Mesenchymal stem cell (in vitro differentiated cells and primary cell): ENCODE measurements at regions not wholly inside any gene's neighbourhood (a gene's known extent, or its start where the extent isn't known, plus 50 kb on each side); places are given as distances from the start of the nearest gene placed in this dataset.

Experiments used
- DNase-seq: peaks from one replicate; pipeline ENCODE4 v3.0.0-alpha.2; 2013
- H2AFZ ChIP-seq: one replicate; pipeline ENCODE4 v1.6.1; 2013; ENCODE audit warnings: low read depth, mild to moderate bottlenecking, control low read depth, inconsistent platforms, low read length, moderate library complexity
- H2AK5ac ChIP-seq: 2 replicates; pipeline ENCODE4 v1.6.1; 2013; ENCODE audit warnings: low read length, moderate library complexity, mild to moderate bottlenecking, inconsistent platforms; ENCODE audit not compliant: severe bottlenecking
- H2BK120ac ChIP-seq: one replicate; pipeline ENCODE4 v1.6.1; 2013; ENCODE audit warnings: low read depth, mild to moderate bottlenecking, inconsistent platforms, low read length, moderate library complexity
- H2BK12ac ChIP-seq, 2 experiments: one replicate each; pipeline ENCODE4 v1.6.1; 2013; ENCODE audit warnings: inconsistent platforms in 2 of 2, low read length in 2 of 2, mild to moderate bottlenecking in 2 of 2, moderate library complexity in 2 of 2, control low read depth in 1 of 2
- H2BK15ac ChIP-seq: one replicate; pipeline ENCODE4 v1.6.1; 2013; ENCODE audit warnings: mild to moderate bottlenecking, low read depth, inconsistent platforms; ENCODE audit not compliant: poor library complexity, severe bottlenecking
- H2BK5ac ChIP-seq: 2 replicates; pipeline ENCODE4 v1.6.1; 2013; ENCODE audit warnings: low read depth, mild to moderate bottlenecking, low read length, control low read depth, inconsistent platforms; ENCODE audit not compliant: poor library complexity, severe bottlenecking
- H3K14ac ChIP-seq, 2 experiments: one replicate each; pipeline ENCODE4 v1.6.1; 2013; ENCODE audit warnings: inconsistent platforms in 2 of 2, low read length in 2 of 2, control low read depth in 1 of 2, mild to moderate bottlenecking in 1 of 2, moderate library complexity in 1 of 2
- H3K18ac ChIP-seq, 2 experiments: one replicate each; pipeline ENCODE4 v1.6.1; 2013; ENCODE audit warnings: inconsistent platforms in 2 of 2, low read length in 2 of 2, control low read depth in 1 of 2, low read depth in 1 of 2, mild to moderate bottlenecking in 1 of 2
- H3K23ac ChIP-seq, 2 experiments: one replicate each; pipeline ENCODE4 v1.6.1; 2013; ENCODE audit warnings: inconsistent platforms in 2 of 2, low read length in 2 of 2, mild to moderate bottlenecking in 2 of 2, moderate library complexity in 2 of 2, control low read depth in 1 of 2
- H3K27ac ChIP-seq: 2 replicates; pipeline ENCODE4 v1.5.1; 2013; ENCODE audit warnings: mild to moderate bottlenecking, moderate library complexity, low read length, control low read depth, inconsistent platforms; ENCODE audit not compliant: poor library complexity, severe bottlenecking
- H3K27me3 ChIP-seq, 2 experiments: 2 replicates each; pipeline versions ENCODE4 v1.6.1 to v1.7.0; 2013; ENCODE audit warnings: low read length in 2 of 2, mild to moderate bottlenecking in 2 of 2, moderate library complexity in 2 of 2, control low read depth in 1 of 2, inconsistent platforms in 1 of 2; ENCODE audit not compliant: control insufficient read depth in 1 of 2, insufficient read depth in 1 of 2
- H3K36me3 ChIP-seq, 2 experiments: 2 replicates each; pipeline versions ENCODE4 v1.6.1 to v1.7.0; 2013; ENCODE audit warnings: low read length in 2 of 2, control low read depth in 1 of 2, inconsistent platforms in 1 of 2, low read depth in 1 of 2, mild to moderate bottlenecking in 1 of 2; ENCODE audit not compliant: insufficient read depth in 2 of 2, control insufficient read depth in 1 of 2
- H3K4ac ChIP-seq, 2 experiments: one replicate each; pipeline ENCODE4 v1.6.1; 2013; ENCODE audit warnings: inconsistent platforms in 2 of 2, low read length in 2 of 2, mild to moderate bottlenecking in 2 of 2, moderate library complexity in 2 of 2, control low read depth in 1 of 2, low read depth in 1 of 2
- H3K4me1 ChIP-seq: 2 replicates; pipeline ENCODE4 v1.6.1; 2013; ENCODE audit warnings: low read depth, low read length, control low read depth; ENCODE audit not compliant: control insufficient read depth, insufficient read depth
- H3K4me2 ChIP-seq: 2 replicates; pipeline ENCODE4 v1.6.1; 2013; ENCODE audit warnings: low read length, mild to moderate bottlenecking, inconsistent platforms; ENCODE audit not compliant: poor library complexity, severe bottlenecking
- H3K4me3 ChIP-seq, 2 experiments: 2 replicates each; pipeline versions ENCODE4 v1.5.1 to v1.7.0; 2013; ENCODE audit warnings: low read length in 2 of 2, mild to moderate bottlenecking in 2 of 2, control low read depth in 1 of 2, low read depth in 1 of 2; ENCODE audit not compliant: insufficient read depth in 1 of 2
- H3K79me1 ChIP-seq: replicated peaks from 2 replicates; pipeline ENCODE4 v1.6.1; 2013; ENCODE audit warnings: mild to moderate bottlenecking, control low read depth, low read length, inconsistent platforms; ENCODE audit not compliant: poor library complexity, severe bottlenecking
- H3K9ac ChIP-seq: 2 replicates; pipeline ENCODE4 v1.7.0; 2013; ENCODE audit warnings: mild to moderate bottlenecking, low read length, moderate library complexity
- H3K9me3 ChIP-seq: 2 replicates; pipeline ENCODE4 v1.7.0; 2013; ENCODE audit warnings: mild to moderate bottlenecking, low read length; ENCODE audit not compliant: control insufficient read depth
- H4K8ac ChIP-seq: one replicate; pipeline ENCODE4 v1.6.1; 2013; ENCODE audit warnings: inconsistent platforms, mild to moderate bottlenecking, low read length, moderate library complexity
- H4K91ac ChIP-seq: one replicate; pipeline ENCODE4 v1.6.1; 2013; ENCODE audit warnings: mild to moderate bottlenecking, low read length, inconsistent platforms
- WGBS: methylation state at CpG from one replicate; pipeline ENCODE4 v1.1.7; 2013; ENCODE audit warnings: mixed read lengths; 5-methylcytosine and 5-hydroxymethylcytosine counted together

GRCh38 chr2:129205766-129206165 lies 773.7 kb upstream of the RAB6C start:
- no peak overlapping the region for H3K4me3 ChIP-seq
- no peaks in the 10 kb centered on the region for H3K36me3 ChIP-seq
- no peak overlapping the region for H2BK12ac ChIP-seq
- H2BK120ac ChIP-seq: no peak overlapping the region
- no peak overlapping the region for H3K4me2 ChIP-seq
- H3K27me3 ChIP-seq: peaks cover 0 to 5% of the 10 kb centered on the region in 2 experiments
- no peak overlapping the region for H2BK15ac ChIP-seq
- no peak overlapping the region for H4K91ac ChIP-seq
- no peaks in the 10 kb centered on the region for H3K79me1 ChIP-seq
- no peak for DNase-seq
- H2BK5ac ChIP-seq: no peak overlapping the region
- H3K9ac ChIP-seq: no peak overlapping the region
- H3K14ac ChIP-seq: no peak overlapping the region
- H3K9me3 ChIP-seq: no peaks in the 10 kb centered on the region
- no peak overlapping the region for H3K18ac ChIP-seq
- no peak overlapping the region for H2AFZ ChIP-seq
- 93% methylated on average over 4 of the region's 5 CpGs for WGBS
- no peak overlapping the region for H4K8ac ChIP-seq
- no peak overlapping the region for H3K4ac ChIP-seq
- no peak overlapping the region for H3K27ac ChIP-seq
- H2AK5ac ChIP-seq: no peak overlapping the region
- H3K4me1 ChIP-seq: no peaks in the 10 kb centered on the region
- no peak overlapping the region for H3K23ac ChIP-seq

GRCh38 chr2:129212299-129212958 lies 767.0 kb upstream of the RAB6C start:
- Histone ChIP-seq H3K4me1 (no peaks in the 10 kb centered on the region), H3K27ac (no peak overlapping the region), H3K9ac (no peak overlapping the region), H3K23ac (no peak overlapping the region), H3K4me3 (no peak overlapping the region), H2BK120ac (no peak overlapping the region), H3K4ac (no peak overlapping the region), H3K27me3 (peaks cover 0 to 16% of the 10 kb centered on the region in 2 experiments), H2BK5ac (no peak overlapping the region), H2BK12ac (no peak overlapping the region), H3K36me3 (no peaks in the 10 kb centered on the region), H3K18ac (no peak overlapping the region), H3K4me2 (no peak overlapping the region), H4K8ac (no peak overlapping the region), H2AK5ac (no peak overlapping the region), H3K79me1 (no peaks in the 10 kb centered on the region), H3K9me3 (no peaks in the 10 kb centered on the region), H4K91ac (no peak overlapping the region), H2BK15ac (no peak overlapping the region), H2AFZ (no peak overlapping the region), H3K14ac (no peak overlapping the region)
- 85% methylated on average over 5 of the region's 5 CpGs for WGBS
- no peak for DNase-seq

GRCh38 chr2:129224022-129224421 lies 755.4 kb upstream of the RAB6C start:
- no peak for DNase-seq
- no peak overlapping the region for H2AK5ac ChIP-seq
- H2AFZ ChIP-seq: no peak overlapping the region
- H3K79me1 ChIP-seq: no peaks in the 10 kb centered on the region
- H3K14ac ChIP-seq: no peak overlapping the region
- no peak overlapping the region for H4K8ac ChIP-seq
- no peak overlapping the region for H2BK12ac ChIP-seq
- peaks cover 0 to 10% of the 10 kb centered on the region in 2 experiments for H3K27me3 ChIP-seq
- H3K4me3 ChIP-seq: no peak overlapping the region
- no peak overlapping the region for H3K4me2 ChIP-seq
- no peaks in the 10 kb centered on the region for H3K36me3 ChIP-seq
- H2BK15ac ChIP-seq: no peak overlapping the region
- no peaks in the 10 kb centered on the region for H3K4me1 ChIP-seq
- no peak overlapping the region for H2BK120ac ChIP-seq
- no peak overlapping the region for H2BK5ac ChIP-seq
- no peak overlapping the region for H3K23ac ChIP-seq
- no peaks in the 10 kb centered on the region for H3K9me3 ChIP-seq
- no peak overlapping the region for H3K27ac ChIP-seq
- no peak overlapping the region for H3K18ac ChIP-seq
- no peak overlapping the region for H3K4ac ChIP-seq
- no peak overlapping the region for H3K9ac ChIP-seq
- 82% methylated on average over 9 of the region's 10 CpGs for WGBS
- H4K91ac ChIP-seq: no peak overlapping the region

- Histone ChIP-seq H2BK5ac (no peak overlapping the region), H3K9ac (no peak overlapping the region), H3K4me3 (no peak overlapping the region), H2AFZ (no peak overlapping the region), H2AK5ac (no peak overlapping the region), H2BK12ac (no peak overlapping the region), H4K8ac (no peak overlapping the region), H2BK15ac (no peak overlapping the region), H4K91ac (no peak overlapping the region), H3K36me3 (no peaks in the 10 kb centered on the region), H3K27ac (no peak overlapping the region), H3K27me3 (peaks cover 0 to 10% of the 10 kb centered on the region in 2 experiments), H3K4me1 (no peaks in the 10 kb centered on the region), H3K14ac (no peak overlapping the region), H3K4ac (no peak overlapping the region), H3K18ac (no peak overlapping the region), H3K79me1 (no peaks in the 10 kb centered on the region), H3K9me3 (no peaks in the 10 kb centered on the region), H3K23ac (no peak overlapping the region), H2BK120ac (no peak overlapping the region), H3K4me2 (no peak overlapping the region)
- DNase-seq: no peak
- WGBS: 83% methylated on average over 3 of the region's 3 CpGs
Observed at GRCh38 chr2:129224486-129224885, 755.0 kb upstream of the RAB6C start.
